ENCODE measurements at regions not wholly inside any gene's neighbourhood (a gene's known extent, or its start where the extent isn't known, plus 50 kb on each side); places are given as distances from the start of the nearest gene placed in this dataset.

- no peak for TF ChIP-seq CTCF (IDR thresholded peaks at IDR 0.05)
- no peak for TF ChIP-seq SIN3A (IDR thresholded peaks at IDR 0.05; ENCODE audit: borderline replicate concordance, insufficient read depth, low read depth, low read length)
- TF ChIP-seq POLR2AphosphoS5 (IDR thresholded peaks at IDR 0.05; ENCODE audit: low read depth, low read length): no peak
- no peak for TF ChIP-seq REST (IDR thresholded peaks at IDR 0.05; ENCODE audit: insufficient read depth in 1 of 2, low read depth in 2 of 2, low read length in 1 of 2)
Observed at GRCh38 chr5:68618501-68618900, 402.9 kb downstream of the PIK3R1 start.
